Epithelial cell of proximal tubule (primary cell): ENCODE measurements at regions not wholly inside any gene's neighbourhood (a gene's known extent, or its start where the extent isn't known, plus 50 kb on each side); places are given as distances from the start of the nearest gene placed in this dataset.

ENCODE experiments used
- DNase-seq: peaks from one replicate; pipeline ENCODE4 v3.0.0-alpha.2; 2011; ENCODE audit warnings: low read depth
- H3K4me3 ChIP-seq: 2 replicates; pipeline ENCODE4 v1.5.1; 2011; ENCODE audit warnings: low read depth, mild to moderate bottlenecking, low read length
- TF ChIP-seq, protein P1 (sequence below): conservative IDR thresholded peaks from 2 replicates; pipeline ENCODE4 v1.5.1; 2012; ENCODE audit warnings: low read depth, mild to moderate bottlenecking, low read length

DNA sequence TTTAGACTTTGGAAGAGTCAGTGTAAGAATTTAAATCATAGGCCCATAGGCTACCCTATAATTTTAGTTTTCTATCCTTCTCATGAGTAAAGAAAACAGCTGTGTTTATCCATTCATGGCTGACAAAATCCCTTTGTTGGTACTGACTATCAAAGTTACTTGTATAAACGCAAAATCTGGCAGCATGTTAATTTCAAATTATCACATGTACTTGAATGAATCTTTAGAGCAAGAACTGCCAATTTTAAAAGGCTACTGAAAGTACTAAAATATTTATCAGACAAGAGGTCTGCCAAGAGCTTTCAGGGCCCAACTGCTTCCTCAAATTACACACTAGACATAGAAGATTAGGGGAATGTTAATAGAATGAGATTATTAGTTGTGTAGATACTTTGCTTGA is 66.6 kb downstream of the MYL12B start:
- DNase-seq: no peak
- TF ChIP-seq, protein P1, sequence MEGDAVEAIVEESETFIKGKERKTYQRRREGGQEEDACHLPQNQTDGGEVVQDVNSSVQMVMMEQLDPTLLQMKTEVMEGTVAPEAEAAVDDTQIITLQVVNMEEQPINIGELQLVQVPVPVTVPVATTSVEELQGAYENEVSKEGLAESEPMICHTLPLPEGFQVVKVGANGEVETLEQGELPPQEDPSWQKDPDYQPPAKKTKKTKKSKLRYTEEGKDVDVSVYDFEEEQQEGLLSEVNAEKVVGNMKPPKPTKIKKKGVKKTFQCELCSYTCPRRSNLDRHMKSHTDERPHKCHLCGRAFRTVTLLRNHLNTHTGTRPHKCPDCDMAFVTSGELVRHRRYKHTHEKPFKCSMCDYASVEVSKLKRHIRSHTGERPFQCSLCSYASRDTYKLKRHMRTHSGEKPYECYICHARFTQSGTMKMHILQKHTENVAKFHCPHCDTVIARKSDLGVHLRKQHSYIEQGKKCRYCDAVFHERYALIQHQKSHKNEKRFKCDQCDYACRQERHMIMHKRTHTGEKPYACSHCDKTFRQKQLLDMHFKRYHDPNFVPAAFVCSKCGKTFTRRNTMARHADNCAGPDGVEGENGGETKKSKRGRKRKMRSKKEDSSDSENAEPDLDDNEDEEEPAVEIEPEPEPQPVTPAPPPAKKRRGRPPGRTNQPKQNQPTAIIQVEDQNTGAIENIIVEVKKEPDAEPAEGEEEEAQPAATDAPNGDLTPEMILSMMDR: no peak

DNA sequence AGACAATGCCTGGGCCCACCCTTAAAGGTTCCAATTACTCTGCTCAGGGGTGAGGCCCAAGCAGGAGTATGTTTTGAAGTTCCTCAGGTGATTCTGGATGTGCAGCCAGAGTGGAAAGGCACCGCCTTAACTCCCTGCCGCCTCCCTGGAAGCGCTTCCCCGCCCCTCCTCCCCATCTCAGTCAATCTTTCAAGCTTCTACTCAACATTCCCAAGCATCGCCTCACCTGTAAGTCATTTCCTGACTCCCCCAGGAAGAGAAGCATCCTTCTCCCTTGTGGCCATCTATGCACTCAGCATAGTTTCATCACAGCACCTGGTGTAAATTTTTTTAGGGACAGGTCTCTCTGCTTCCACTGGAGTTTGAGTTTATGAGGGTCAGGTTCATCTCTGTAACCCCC is 67.5 kb downstream of the MYL12B start:
- no peak overlapping the region for H3K4me3 ChIP-seq
- no peak for DNase-seq
- TF ChIP-seq, protein P1: no peak

More for the DNA sequence above, 66.6 kb downstream of the MYL12B start:
- H3K4me3 ChIP-seq: no peak overlapping the region

DNA sequence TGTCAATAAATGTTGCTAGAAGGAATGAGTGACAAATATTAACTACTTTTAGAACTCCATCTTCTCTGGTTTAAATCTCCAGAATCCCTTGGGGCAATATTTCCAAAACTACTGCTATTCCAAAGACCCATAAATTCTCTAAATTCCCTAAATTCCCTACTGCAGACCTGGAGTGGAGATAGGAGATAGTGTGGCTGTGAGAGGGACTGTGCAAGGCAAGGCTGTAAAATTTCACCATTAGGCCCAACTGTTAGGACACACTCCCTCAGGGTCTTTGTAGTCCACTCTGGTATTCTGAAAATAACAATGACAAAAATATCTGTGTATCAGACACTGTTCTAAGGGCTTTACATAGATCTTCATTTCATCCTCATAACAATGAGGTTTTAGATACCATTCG is 67.9 kb downstream of the MYL12B start:
- no peak for DNase-seq
- TF ChIP-seq, protein P1: no peak
- no peak overlapping the region for H3K4me3 ChIP-seq

DNA sequence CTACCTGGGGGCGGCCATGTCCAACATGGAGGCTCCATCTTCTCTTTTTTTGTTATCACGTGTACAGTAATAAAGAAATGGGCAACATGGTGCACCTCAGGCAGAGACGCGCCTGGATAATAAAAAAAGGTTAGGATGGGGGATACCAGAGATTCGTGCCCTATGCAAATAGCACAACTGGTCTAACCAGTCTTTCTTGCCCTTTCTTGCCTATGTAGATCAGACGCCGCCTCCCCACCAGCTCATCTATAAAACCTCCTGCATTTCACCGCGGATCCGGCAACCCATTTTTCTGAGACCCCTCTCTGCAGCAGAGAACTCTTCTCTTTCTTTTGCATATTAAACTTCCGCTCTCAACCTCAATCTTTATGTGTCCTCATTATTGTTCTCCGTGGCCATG is 68.7 kb downstream of the MYL12B start:
- no peak for DNase-seq
- TF ChIP-seq, protein P1: no peak
- H3K4me3 ChIP-seq: no peak overlapping the region

DNA sequence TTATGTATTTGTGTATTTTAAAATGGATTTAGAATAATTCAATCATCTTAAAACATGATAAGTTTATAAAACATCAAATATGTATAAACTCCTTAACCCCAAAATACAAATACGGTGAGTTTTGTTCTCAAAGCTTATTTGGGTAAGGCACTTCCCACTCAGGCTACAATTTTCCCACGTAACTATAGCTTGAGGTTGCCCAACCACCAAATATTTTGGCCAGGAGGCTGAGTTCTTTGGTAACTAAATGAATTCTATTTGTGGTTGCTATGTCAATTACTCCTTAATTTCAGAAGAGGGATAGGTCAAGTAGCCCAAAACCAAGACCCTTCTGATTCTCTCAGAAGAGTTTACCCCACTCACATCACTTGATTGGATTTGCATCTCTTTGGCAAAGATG is 70.4 kb downstream of the MYL12B start:
- TF ChIP-seq, protein P1: no peak
- DNase-seq: no peak
- H3K4me3 ChIP-seq: no peak overlapping the region

DNA sequence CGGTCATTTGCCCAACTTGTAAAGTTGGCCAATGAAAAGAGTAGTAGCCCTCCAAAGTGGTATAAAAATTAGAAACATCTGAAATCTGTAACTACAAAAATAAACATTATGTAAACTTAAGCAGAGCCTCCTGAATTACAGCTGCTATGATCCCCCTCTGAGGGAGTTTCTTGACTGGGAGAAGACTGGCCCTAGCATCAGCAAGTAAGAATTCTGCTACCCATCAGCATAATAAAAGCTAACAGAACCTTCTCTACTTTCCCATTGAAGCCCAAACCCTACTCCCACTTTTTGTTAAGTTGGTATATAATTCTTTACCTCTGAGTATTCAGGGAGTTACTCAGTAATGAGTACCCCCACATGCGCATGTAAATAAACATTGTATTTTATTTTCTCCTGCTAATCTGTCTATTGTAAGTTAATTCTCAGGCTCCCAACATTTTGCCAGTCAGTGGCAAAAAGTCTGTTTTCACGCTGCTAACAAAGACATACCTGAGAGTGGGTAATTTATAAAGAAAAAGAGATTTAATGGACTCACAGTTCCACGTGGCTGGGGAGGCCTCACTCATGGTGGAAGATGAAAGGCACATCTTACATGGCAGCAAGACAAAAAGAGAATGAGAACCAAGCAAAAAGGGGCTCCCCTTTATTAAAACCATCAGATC is 71.3 kb downstream of the MYL12B start:
- DNase-seq: no peak
- H3K4me3 ChIP-seq: no peak overlapping the region
- TF ChIP-seq, protein P1: no peak

DNA sequence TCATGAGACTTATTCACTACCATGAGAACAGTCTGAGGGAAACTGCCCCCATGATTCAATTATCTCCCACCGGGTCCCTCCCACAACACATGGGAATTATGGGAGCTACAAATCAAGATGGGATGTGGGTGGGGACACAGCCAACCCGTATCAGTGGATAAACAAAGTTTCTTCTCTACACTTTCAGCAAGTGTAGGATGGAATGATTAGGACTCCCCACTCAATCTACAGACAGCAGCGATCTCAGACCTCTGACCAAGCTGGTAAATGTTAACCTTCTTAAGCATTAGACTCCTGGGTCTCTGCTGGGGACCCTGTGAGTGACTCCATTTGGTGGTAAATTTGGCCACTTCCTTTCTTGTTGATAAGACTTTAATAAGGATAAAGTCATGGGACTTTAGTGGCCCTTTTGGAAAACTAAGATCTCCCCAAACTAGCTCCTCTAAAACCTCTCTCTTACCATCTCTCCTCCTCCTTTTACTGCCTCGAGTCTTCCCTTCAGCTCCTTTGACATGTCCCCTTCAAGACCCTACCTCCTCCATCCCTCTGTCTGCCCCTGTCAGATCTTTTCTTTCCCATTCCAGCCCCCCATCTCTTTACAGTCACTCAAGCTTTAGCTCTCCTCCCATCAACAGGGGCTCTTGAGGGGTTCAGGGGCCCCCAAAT is 71.9 kb downstream of the MYL12B start:
- no peak overlapping the region for H3K4me3 ChIP-seq
- no peak for DNase-seq
- TF ChIP-seq, protein P1: no peak
